ENCODE measurements at regions not wholly inside any gene's neighbourhood (a gene's known extent, or its start where the extent isn't known, plus 50 kb on each side); places are given as distances from the start of the nearest gene placed in this dataset.

GRCh38 chr18:7511106-7511505, 56.0 kb upstream of the PTPRM start:
- no peak overlapping the region for H3K27ac Mint-ChIP-seq
- Histone ChIP-seq H3K4me3 (ENCODE audit: low read length) (no peak overlapping the region), H3K4me1 (ENCODE audit: insufficient read depth, low read length) (no peaks in the 10 kb centered on the region), H3K9me3 (ENCODE audit: control insufficient read depth in 1 of 2, insufficient read depth in 1 of 2, low read length in 2 of 2) (peaks cover 0 to 7% of the 10 kb centered on the region in 2 experiments), H3K27ac (ENCODE audit: low read depth in 1 of 2, low read length in 2 of 2) (no peak overlapping the region), H3K36me3 (ENCODE audit: insufficient read depth, low read length) (no peaks in the 10 kb centered on the region), H3K27me3 (ENCODE audit: control insufficient read depth in 1 of 2, insufficient read depth in 2 of 2, low read length in 2 of 2) (no peaks in the 10 kb centered on the region)
- ChIA-PET POLR2A (no interaction called here), CTCF (no interaction called here)
- no peaks in the 10 kb centered on the region for H3K27me3 Mint-ChIP-seq
- DNase-seq (no peak), ATAC-seq (ENCODE audit: poor library complexity) (no peak)
- intact Hi-C loops (cut with DNase I, micrococcal nuclease) = no loop called here
- TF ChIP-seq, protein P1, sequence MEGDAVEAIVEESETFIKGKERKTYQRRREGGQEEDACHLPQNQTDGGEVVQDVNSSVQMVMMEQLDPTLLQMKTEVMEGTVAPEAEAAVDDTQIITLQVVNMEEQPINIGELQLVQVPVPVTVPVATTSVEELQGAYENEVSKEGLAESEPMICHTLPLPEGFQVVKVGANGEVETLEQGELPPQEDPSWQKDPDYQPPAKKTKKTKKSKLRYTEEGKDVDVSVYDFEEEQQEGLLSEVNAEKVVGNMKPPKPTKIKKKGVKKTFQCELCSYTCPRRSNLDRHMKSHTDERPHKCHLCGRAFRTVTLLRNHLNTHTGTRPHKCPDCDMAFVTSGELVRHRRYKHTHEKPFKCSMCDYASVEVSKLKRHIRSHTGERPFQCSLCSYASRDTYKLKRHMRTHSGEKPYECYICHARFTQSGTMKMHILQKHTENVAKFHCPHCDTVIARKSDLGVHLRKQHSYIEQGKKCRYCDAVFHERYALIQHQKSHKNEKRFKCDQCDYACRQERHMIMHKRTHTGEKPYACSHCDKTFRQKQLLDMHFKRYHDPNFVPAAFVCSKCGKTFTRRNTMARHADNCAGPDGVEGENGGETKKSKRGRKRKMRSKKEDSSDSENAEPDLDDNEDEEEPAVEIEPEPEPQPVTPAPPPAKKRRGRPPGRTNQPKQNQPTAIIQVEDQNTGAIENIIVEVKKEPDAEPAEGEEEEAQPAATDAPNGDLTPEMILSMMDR (IDR thresholded peaks at IDR 0.05) = no peak
- no peaks in the 10 kb centered on the region for H3K4me1 Mint-ChIP-seq (ENCODE audit: low read depth)
- no peak overlapping the region for H3K4me3 Mint-ChIP-seq
- H3K9me3 Mint-ChIP-seq = no peaks in the 10 kb centered on the region
- H3K36me3 Mint-ChIP-seq (ENCODE audit: low read depth) = no peaks in the 10 kb centered on the region

DNA sequence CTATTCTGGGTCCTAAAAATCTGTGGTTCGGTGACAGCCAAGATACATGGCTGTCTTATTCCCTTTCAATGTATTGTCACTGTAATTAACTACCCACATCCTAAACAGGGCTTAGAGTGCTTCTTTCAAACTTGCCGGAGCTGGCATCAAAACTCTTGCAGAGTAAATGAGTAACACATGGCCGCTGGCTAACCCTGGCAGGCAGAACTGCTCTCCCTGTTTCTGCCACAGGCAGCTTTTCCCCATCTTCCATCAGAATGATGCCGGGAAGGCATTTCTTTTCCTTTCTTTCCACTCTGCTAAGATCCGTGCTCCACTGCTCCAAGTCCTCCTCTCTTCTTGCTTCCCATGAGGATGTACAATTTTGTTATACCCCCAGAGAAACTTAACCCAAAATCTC, 54.8 kb upstream of the PTPRM start:
- no peak overlapping the region for H3K27ac ChIP-seq (ENCODE audit: low read depth in 1 of 2, low read length in 2 of 2)
- no peaks in the 10 kb centered on the region for H3K36me3 ChIP-seq (ENCODE audit: insufficient read depth, low read length)
- no peaks in the 10 kb centered on the region for H3K4me1 ChIP-seq (ENCODE audit: insufficient read depth, low read length)
- Mint-ChIP-seq H3K4me3 (no peak overlapping the region), H3K36me3 (ENCODE audit: low read depth) (no peaks in the 10 kb centered on the region), H3K4me1 (ENCODE audit: low read depth) (no peaks in the 10 kb centered on the region), H3K27me3 (no peaks in the 10 kb centered on the region), H3K27ac (no peak overlapping the region), H3K9me3 (no peaks in the 10 kb centered on the region)
- TF ChIP-seq, protein P1 (IDR thresholded peaks at IDR 0.05) = no peak
- intact Hi-C loops (cut with DNase I, micrococcal nuclease) = no loop called here
- ChIA-PET CTCF (no interaction called here), POLR2A (no interaction called here)
- H3K27me3 ChIP-seq (ENCODE audit: control insufficient read depth in 1 of 2, insufficient read depth in 2 of 2, low read length in 2 of 2) = no peaks in the 10 kb centered on the region
- ATAC-seq (ENCODE audit: poor library complexity) = no peak
- DNase-seq = no peak
- peaks cover 0 to 7% of the 10 kb centered on the region in 2 experiments for H3K9me3 ChIP-seq (ENCODE audit: control insufficient read depth in 1 of 2, insufficient read depth in 1 of 2, low read length in 2 of 2)
- H3K4me3 ChIP-seq (ENCODE audit: low read length) = no peak overlapping the region

- H3K9me3 ChIP-seq (ENCODE audit: control insufficient read depth in 1 of 2, insufficient read depth in 1 of 2, low read length in 2 of 2) = peaks cover 0 to 7% of the 10 kb centered on the region in 2 experiments
- H3K27ac ChIP-seq (ENCODE audit: low read depth in 1 of 2, low read length in 2 of 2) = no peak overlapping the region
- no peaks in the 10 kb centered on the region for H3K36me3 ChIP-seq (ENCODE audit: insufficient read depth, low read length)
- no peak overlapping the region for H3K4me3 ChIP-seq (ENCODE audit: low read length)
- intact Hi-C loops (cut with DNase I, micrococcal nuclease) = no loop called here
- H3K27me3 Mint-ChIP-seq = no peaks in the 10 kb centered on the region
- no peaks in the 10 kb centered on the region for H3K27me3 ChIP-seq (ENCODE audit: control insufficient read depth in 1 of 2, insufficient read depth in 2 of 2, low read length in 2 of 2)
- DNase-seq = no peak
- no peak overlapping the region for H3K4me3 Mint-ChIP-seq
- no peak for ATAC-seq (ENCODE audit: poor library complexity)
- TF ChIP-seq, protein P1 (IDR thresholded peaks at IDR 0.05) = no peak
- H3K4me1 Mint-ChIP-seq (ENCODE audit: low read depth) = no peaks in the 10 kb centered on the region
- H3K36me3 Mint-ChIP-seq (ENCODE audit: low read depth) = no peaks in the 10 kb centered on the region
- H3K27ac Mint-ChIP-seq = no peak overlapping the region
- CTCF ChIA-PET = no interaction called here
- H3K4me1 ChIP-seq (ENCODE audit: insufficient read depth, low read length) = no peaks in the 10 kb centered on the region
- H3K9me3 Mint-ChIP-seq = no peaks in the 10 kb centered on the region
- POLR2A ChIA-PET = no interaction called here
Observed at GRCh38 chr18:7512990-7513389, 54.1 kb upstream of the PTPRM start.

All from CD4-positive, alpha-beta T cell (primary cell).